ENCODE measurements at regions not wholly inside any gene's neighbourhood (a gene's known extent, or its start where the extent isn't known, plus 50 kb on each side); places are given as distances from the start of the nearest gene placed in this dataset.

- TF ChIP-seq CTCF (IDR thresholded peaks at IDR 0.05) (no peak), POLR2AphosphoS5 (IDR thresholded peaks at IDR 0.05; ENCODE audit: low read depth, low read length) (no peak)
These were observed 103.0 kb upstream of the CDH13 start for GRCh38 chr16:82523815-82524214.
